Fibroblast of lung (primary cell): ENCODE measurements at regions not wholly inside any gene's neighbourhood (a gene's known extent, or its start where the extent isn't known, plus 50 kb on each side); places are given as distances from the start of the nearest gene placed in this dataset.

Experiments
- DNase-seq, 2 donors: peaks; one replicate each; pipeline versions ENCODE4 v3.0.0 to v3.0.0-alpha.2; 2010; ENCODE audit warnings: low read depth in 2 of 2
- H2AFZ ChIP-seq: 2 replicates; pipeline ENCODE4 v1.5.1; 2012; ENCODE audit warnings: low read length, control low read depth, inconsistent platforms
- H3K27ac ChIP-seq: 2 replicates; pipeline ENCODE4 v1.5.1; 2011; ENCODE audit warnings: low read length, control low read depth; ENCODE audit not compliant: insufficient read depth
- H3K27me3 ChIP-seq: 2 replicates; pipeline ENCODE4 v1.5.1; 2011; ENCODE audit warnings: mild to moderate bottlenecking, low read length; ENCODE audit not compliant: control insufficient read depth, insufficient read depth
- H3K36me3 ChIP-seq: 2 replicates; pipeline ENCODE4 v1.5.1; 2011; ENCODE audit warnings: low read length; ENCODE audit not compliant: control insufficient read depth, insufficient read depth
- H3K4me1 ChIP-seq: 2 replicates; pipeline ENCODE4 v1.5.1; 2011; ENCODE audit warnings: low read length; ENCODE audit not compliant: control insufficient read depth, insufficient read depth; ENCODE audit errors: extremely low read depth
- H3K4me2 ChIP-seq: 2 replicates; pipeline ENCODE4 v1.5.1; 2011; ENCODE audit warnings: low read length, control low read depth; ENCODE audit not compliant: insufficient read depth; ENCODE audit errors: extremely low read depth
- H3K4me3 ChIP-seq, 4 experiments: fragments of 200-600 bp in 1 of 4; sonication (generic) in 1 of 4; replicated peaks in 1 of 4; 2 replicates each; pipeline ENCODE4 v1.5.1; 2011 to 2016; ENCODE audit warnings: low read length in 4 of 4, low read depth in 3 of 4, mild to moderate bottlenecking in 3 of 4, control low read depth in 2 of 4, inconsistent platforms in 1 of 4, mixed read lengths in 1 of 4; ENCODE audit not compliant: insufficient read depth in 1 of 4; ENCODE audit errors: control extremely low read depth in 1 of 4
- H3K79me2 ChIP-seq: 2 replicates; pipeline ENCODE4 v1.5.1; 2012; ENCODE audit warnings: mild to moderate bottlenecking, low read length, inconsistent platforms; ENCODE audit not compliant: control insufficient read depth, insufficient read depth
- H3K9ac ChIP-seq: 2 replicates; pipeline ENCODE4 v1.5.1; 2011; ENCODE audit warnings: mild to moderate bottlenecking, low read length, control low read depth; ENCODE audit not compliant: insufficient read depth
- H3K9me3 ChIP-seq: 2 replicates; pipeline ENCODE4 v1.5.1; 2012; ENCODE audit warnings: low read depth, low read length; ENCODE audit not compliant: control insufficient read depth, insufficient read depth
- H4K20me1 ChIP-seq: 2 replicates; pipeline ENCODE4 v1.5.1; 2011; ENCODE audit warnings: low read length; ENCODE audit not compliant: control insufficient read depth, insufficient read depth; ENCODE audit errors: extremely low read depth
- EZH2 ChIP-seq: IDR thresholded peaks from 2 replicates; pipeline ENCODE4 v1.5.1; 2012; ENCODE audit warnings: low read length, control low read depth, mild to moderate bottlenecking; ENCODE audit errors: missing control alignments
- TF ChIP-seq, protein P1 (sequence below), 2 donors: IDR thresholded peaks in 1 of 2; conservative IDR thresholded peaks in 1 of 2; 1 replicate in 1 of 2; 2 replicates in 1 of 2; pipeline ENCODE4 v1.5.1; 2011 to 2012; ENCODE audit warnings: low read length in 2 of 2, control low read depth in 1 of 2, inconsistent platforms in 1 of 2, low read depth in 1 of 2, mild to moderate bottlenecking in 1 of 2

DNA sequence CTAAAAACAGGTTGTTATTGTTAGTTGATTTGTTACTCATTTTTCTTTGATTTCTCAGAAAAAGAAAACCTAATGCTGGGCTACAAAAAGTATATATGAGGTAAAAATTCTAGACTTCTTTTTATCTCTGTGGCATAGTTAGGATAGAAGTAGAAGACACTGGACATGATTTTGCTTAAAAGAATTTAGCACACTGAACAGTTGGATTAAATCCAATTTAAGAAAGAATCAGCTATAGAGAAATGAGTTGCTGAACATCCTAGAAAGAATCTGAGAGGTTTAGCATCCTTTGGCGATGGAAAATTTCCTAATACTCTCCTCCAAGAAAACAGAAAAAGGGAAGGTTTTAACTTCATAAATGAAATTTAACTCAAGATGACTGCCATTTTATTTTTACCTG, 259.7 kb downstream of the TBL1XR1 start:
- H3K27me3 ChIP-seq: no peaks in the 10 kb centered on the region
- no peak overlapping the region for H3K27ac ChIP-seq
- TF ChIP-seq EZH2: no peak
- TF ChIP-seq, protein P1, sequence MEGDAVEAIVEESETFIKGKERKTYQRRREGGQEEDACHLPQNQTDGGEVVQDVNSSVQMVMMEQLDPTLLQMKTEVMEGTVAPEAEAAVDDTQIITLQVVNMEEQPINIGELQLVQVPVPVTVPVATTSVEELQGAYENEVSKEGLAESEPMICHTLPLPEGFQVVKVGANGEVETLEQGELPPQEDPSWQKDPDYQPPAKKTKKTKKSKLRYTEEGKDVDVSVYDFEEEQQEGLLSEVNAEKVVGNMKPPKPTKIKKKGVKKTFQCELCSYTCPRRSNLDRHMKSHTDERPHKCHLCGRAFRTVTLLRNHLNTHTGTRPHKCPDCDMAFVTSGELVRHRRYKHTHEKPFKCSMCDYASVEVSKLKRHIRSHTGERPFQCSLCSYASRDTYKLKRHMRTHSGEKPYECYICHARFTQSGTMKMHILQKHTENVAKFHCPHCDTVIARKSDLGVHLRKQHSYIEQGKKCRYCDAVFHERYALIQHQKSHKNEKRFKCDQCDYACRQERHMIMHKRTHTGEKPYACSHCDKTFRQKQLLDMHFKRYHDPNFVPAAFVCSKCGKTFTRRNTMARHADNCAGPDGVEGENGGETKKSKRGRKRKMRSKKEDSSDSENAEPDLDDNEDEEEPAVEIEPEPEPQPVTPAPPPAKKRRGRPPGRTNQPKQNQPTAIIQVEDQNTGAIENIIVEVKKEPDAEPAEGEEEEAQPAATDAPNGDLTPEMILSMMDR (conservative IDR thresholded peaks at IDR 0.05 in 1 of 2, IDR thresholded peaks at IDR 0.05 in 1 of 2; ENCODE audit: low read depth in 1 of 2, low read length in 2 of 2): no peak
- peak in 1 of 2 donors; percentile 73 for DNase-seq
- H3K79me2 ChIP-seq: no peaks in the 10 kb centered on the region
- no peaks in the 10 kb centered on the region for H3K36me3 ChIP-seq
- H3K4me2 ChIP-seq: no peak overlapping the region
- H3K9me3 ChIP-seq: no peaks in the 10 kb centered on the region
- H4K20me1 ChIP-seq: no peaks in the 10 kb centered on the region
- no peak overlapping the region for H2AFZ ChIP-seq
- H3K4me1 ChIP-seq: no peaks in the 10 kb centered on the region
- no peak overlapping the region for H3K9ac ChIP-seq
- H3K4me3 ChIP-seq: no peak overlapping the region

DNA sequence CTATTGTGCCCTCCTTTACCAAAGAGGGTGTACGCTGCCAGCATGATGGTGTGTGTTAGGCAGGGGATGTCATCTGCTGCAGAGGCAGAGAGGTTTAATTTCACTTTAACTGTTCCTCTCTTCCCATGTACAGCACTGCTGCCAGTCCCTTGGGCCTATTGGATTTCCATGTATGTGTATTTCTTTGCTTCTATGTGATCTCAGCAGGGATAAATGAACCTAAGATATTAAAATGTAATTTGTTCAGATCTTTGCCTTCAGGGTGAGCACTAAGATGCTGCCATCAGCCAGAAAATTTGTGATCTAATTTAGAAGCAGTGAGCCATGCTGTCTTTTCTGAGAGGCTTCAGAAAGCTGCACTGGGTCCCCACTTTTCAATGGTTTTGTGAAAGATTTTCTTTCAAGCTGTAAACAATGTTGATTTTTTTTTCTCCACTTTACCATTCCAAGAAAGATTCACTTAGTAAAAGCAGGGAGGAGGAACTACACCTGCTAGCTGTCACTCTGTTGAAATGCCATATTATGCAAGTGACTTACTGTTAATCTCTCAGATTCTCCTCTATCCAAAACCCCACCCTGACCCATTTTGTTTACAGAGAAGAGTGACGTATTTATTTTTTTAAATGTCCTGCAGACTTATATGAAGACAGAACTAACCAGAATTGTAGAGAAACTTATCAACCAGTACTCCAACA, 261.9 kb downstream of the TBL1XR1 start:
- no peaks in the 10 kb centered on the region for H3K79me2 ChIP-seq
- H2AFZ ChIP-seq: no peak overlapping the region
- H3K9ac ChIP-seq: no peak overlapping the region
- H3K4me2 ChIP-seq: no peak overlapping the region
- H4K20me1 ChIP-seq: no peaks in the 10 kb centered on the region
- TF ChIP-seq, protein P1 (conservative IDR thresholded peaks at IDR 0.05 in 1 of 2, IDR thresholded peaks at IDR 0.05 in 1 of 2; ENCODE audit: low read depth in 1 of 2, low read length in 2 of 2): no peak
- TF ChIP-seq EZH2: no peak
- no peaks in the 10 kb centered on the region for H3K27me3 ChIP-seq
- no peaks in the 10 kb centered on the region for H3K9me3 ChIP-seq
- no peaks in the 10 kb centered on the region for H3K36me3 ChIP-seq
- H3K27ac ChIP-seq: no peak overlapping the region
- H3K4me1 ChIP-seq: no peaks in the 10 kb centered on the region
- H3K4me3 ChIP-seq: no peak overlapping the region
- DNase-seq: no peak

DNA sequence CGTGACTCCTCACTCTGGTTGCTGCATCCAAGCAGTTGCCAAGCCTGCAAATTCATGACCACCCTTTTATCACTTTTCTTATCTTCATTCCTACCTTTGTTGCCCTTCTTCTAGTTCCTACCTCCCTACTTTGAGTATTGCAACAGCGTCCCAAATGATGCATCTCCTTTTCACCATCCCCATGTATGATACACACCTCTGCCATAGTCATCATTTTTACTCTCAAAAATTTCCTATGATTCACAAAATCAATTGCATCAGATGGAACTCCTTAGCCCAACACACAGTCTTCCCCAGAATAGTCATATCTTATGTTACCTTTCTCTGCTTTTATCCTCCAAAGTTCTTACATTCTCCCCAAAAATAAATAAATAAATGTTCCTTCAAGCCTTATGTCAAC, 262.6 kb downstream of the TBL1XR1 start:
- Histone ChIP-seq H3K9ac (no peak overlapping the region), H3K4me1 (no peaks in the 10 kb centered on the region), H2AFZ (no peak overlapping the region), H3K27me3 (no peaks in the 10 kb centered on the region), H4K20me1 (no peaks in the 10 kb centered on the region), H3K4me2 (no peak overlapping the region), H3K4me3 (no peak overlapping the region), H3K36me3 (no peaks in the 10 kb centered on the region), H3K79me2 (no peaks in the 10 kb centered on the region), H3K27ac (no peak overlapping the region), H3K9me3 (no peaks in the 10 kb centered on the region)
- no peak for DNase-seq
- no peak for TF ChIP-seq EZH2
- TF ChIP-seq, protein P1 (conservative IDR thresholded peaks at IDR 0.05 in 1 of 2, IDR thresholded peaks at IDR 0.05 in 1 of 2; ENCODE audit: low read depth in 1 of 2, low read length in 2 of 2): no peak
